SW480 (cell line): ENCODE measurements at regions not wholly inside any gene's neighbourhood (a gene's known extent, or its start where the extent isn't known, plus 50 kb on each side); places are given as distances from the start of the nearest gene placed in this dataset.

Experiments
- DNase-seq: peaks from one replicate; pipeline ENCODE4 v3.0.0-alpha.2; 2016; ENCODE audit warnings: low spot score

GRCh38 chr1:87720561-87720960 lies 391.9 kb downstream of the LMO4 start:
- no peak for DNase-seq

- no peak for DNase-seq
Measured at GRCh38 chr1:87723193-87723592, 394.5 kb downstream of the LMO4 start.

- DNase-seq = no peak
Measured at GRCh38 chr1:87728169-87728568, 399.5 kb downstream of the LMO4 start.

- DNase-seq = no peak
Measured at GRCh38 chr1:87730274-87731216, 401.9 kb downstream of the LMO4 start.

GRCh38 chr1:87733386-87733785 lies 404.7 kb downstream of the LMO4 start:
- DNase-seq = no peak

GRCh38 chr1:87735750-87736149 lies 407.1 kb downstream of the LMO4 start:
- DNase-seq = no peak

- DNase-seq = no peak
Measured at GRCh38 chr1:87739141-87739540, 410.5 kb downstream of the LMO4 start.

- DNase-seq = no peak
Measured at GRCh38 chr1:87739704-87740103, 411.0 kb downstream of the LMO4 start.

GRCh38 chr1:87743256-87743655 lies 414.6 kb downstream of the LMO4 start:
- no peak for DNase-seq

GRCh38 chr1:87744056-87744455 lies 415.4 kb downstream of the LMO4 start:
- no peak for DNase-seq

GRCh38 chr1:87744763-87745162 lies 416.1 kb downstream of the LMO4 start:
- no peak for DNase-seq

- no peak for DNase-seq
Measured at GRCh38 chr1:87753366-87753765, 424.7 kb downstream of the LMO4 start.

- no peak for DNase-seq
Measured at GRCh38 chr1:87754139-87754538, 425.5 kb downstream of the LMO4 start.

- DNase-seq = no peak
Measured at GRCh38 chr1:87757676-87758075, 429.0 kb downstream of the LMO4 start.

- DNase-seq = no peak
Measured at GRCh38 chr1:87759421-87760087, 430.9 kb downstream of the LMO4 start.

GRCh38 chr1:87760155-87760554 lies 431.5 kb downstream of the LMO4 start:
- no peak for DNase-seq

- DNase-seq = no peak
Measured at GRCh38 chr1:87760654-87761053, 432.0 kb downstream of the LMO4 start.

GRCh38 chr1:87763483-87763882 lies 434.8 kb downstream of the LMO4 start:
- DNase-seq = no peak

GRCh38 chr1:87765057-87765680 lies 436.5 kb downstream of the LMO4 start:
- no peak for DNase-seq

GRCh38 chr1:87765681-87766070 lies 437.0 kb downstream of the LMO4 start:
- no peak for DNase-seq

GRCh38 chr1:87766737-87767136 lies 438.1 kb downstream of the LMO4 start:
- no peak for DNase-seq

- DNase-seq = no peak
Measured at GRCh38 chr1:87778896-87779295, 450.2 kb downstream of the LMO4 start.

GRCh38 chr1:87781554-87781953 lies 452.9 kb downstream of the LMO4 start:
- no peak for DNase-seq
